ENCODE measurements at regions not wholly inside any gene's neighbourhood (a gene's known extent, or its start where the extent isn't known, plus 50 kb on each side); places are given as distances from the start of the nearest gene placed in this dataset.

- no peak overlapping the region for H2AFZ ChIP-seq (ENCODE audit: low read depth, low read length)
- H3K27me3 ChIP-seq (ENCODE audit: low read depth, low read length) = peaks cover 16% of the 10 kb centered on the region; the same call in 1 of the 2 replicates
- no peaks in the 10 kb centered on the region for H3K4me1 ChIP-seq (ENCODE audit: low read length)
- no peak for TF ChIP-seq EZH2phosphoT487 (IDR thresholded peaks at IDR 0.05; ENCODE audit: low read depth)
- TF ChIP-seq, protein P1, sequence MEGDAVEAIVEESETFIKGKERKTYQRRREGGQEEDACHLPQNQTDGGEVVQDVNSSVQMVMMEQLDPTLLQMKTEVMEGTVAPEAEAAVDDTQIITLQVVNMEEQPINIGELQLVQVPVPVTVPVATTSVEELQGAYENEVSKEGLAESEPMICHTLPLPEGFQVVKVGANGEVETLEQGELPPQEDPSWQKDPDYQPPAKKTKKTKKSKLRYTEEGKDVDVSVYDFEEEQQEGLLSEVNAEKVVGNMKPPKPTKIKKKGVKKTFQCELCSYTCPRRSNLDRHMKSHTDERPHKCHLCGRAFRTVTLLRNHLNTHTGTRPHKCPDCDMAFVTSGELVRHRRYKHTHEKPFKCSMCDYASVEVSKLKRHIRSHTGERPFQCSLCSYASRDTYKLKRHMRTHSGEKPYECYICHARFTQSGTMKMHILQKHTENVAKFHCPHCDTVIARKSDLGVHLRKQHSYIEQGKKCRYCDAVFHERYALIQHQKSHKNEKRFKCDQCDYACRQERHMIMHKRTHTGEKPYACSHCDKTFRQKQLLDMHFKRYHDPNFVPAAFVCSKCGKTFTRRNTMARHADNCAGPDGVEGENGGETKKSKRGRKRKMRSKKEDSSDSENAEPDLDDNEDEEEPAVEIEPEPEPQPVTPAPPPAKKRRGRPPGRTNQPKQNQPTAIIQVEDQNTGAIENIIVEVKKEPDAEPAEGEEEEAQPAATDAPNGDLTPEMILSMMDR (IDR thresholded peaks at IDR 0.05; ENCODE audit: low read depth, low read length) = no peak
- H3K27ac ChIP-seq (ENCODE audit: low read length) = no peak overlapping the region
- no peaks in the 10 kb centered on the region for H3K9me3 ChIP-seq (ENCODE audit: insufficient read depth, low read length)
- no peak overlapping the region for H3K4me2 ChIP-seq (ENCODE audit: low read length)
- H3K79me2 ChIP-seq (ENCODE audit: low read length) = no peaks in the 10 kb centered on the region
- H3K9ac ChIP-seq (ENCODE audit: low read length) = no peak overlapping the region
- H4K20me1 ChIP-seq (ENCODE audit: insufficient read depth, low read length) = no peaks in the 10 kb centered on the region
- H3K36me3 ChIP-seq (replicated peaks; ENCODE audit: low read depth, low read length) = no peaks in the 10 kb centered on the region
- H3K4me3 ChIP-seq (ENCODE audit: low read length) = no peak overlapping the region
Measured at GRCh38 chr21:41662161-41662560, 104.7 kb downstream of the RIPK4 start.

GRCh38 chr21:41660748-41661147 is 106.1 kb downstream of the RIPK4 start:
- Histone ChIP-seq H3K79me2 (ENCODE audit: low read length) (no peaks in the 10 kb centered on the region), H3K4me2 (ENCODE audit: low read length) (no peak overlapping the region), H3K9ac (ENCODE audit: low read length) (no peak overlapping the region), H2AFZ (ENCODE audit: low read depth, low read length) (no peak overlapping the region), H3K9me3 (ENCODE audit: insufficient read depth, low read length) (no peaks in the 10 kb centered on the region), H4K20me1 (ENCODE audit: insufficient read depth, low read length) (no peaks in the 10 kb centered on the region), H3K4me3 (ENCODE audit: low read length) (no peak overlapping the region), H3K27ac (ENCODE audit: low read length) (no peak overlapping the region), H3K4me1 (ENCODE audit: low read length) (no peaks in the 10 kb centered on the region), H3K27me3 (ENCODE audit: low read depth, low read length) (peaks cover 20% of the 10 kb centered on the region; the same call in 1 of the 2 replicates), H3K36me3 (replicated peaks; ENCODE audit: low read depth, low read length) (no peaks in the 10 kb centered on the region)
- TF ChIP-seq, protein P1 (IDR thresholded peaks at IDR 0.05; ENCODE audit: low read depth, low read length) = no peak
- TF ChIP-seq EZH2phosphoT487 (IDR thresholded peaks at IDR 0.05; ENCODE audit: low read depth) = no peak

GRCh38 chr21:41659791-41660560 is 106.9 kb downstream of the RIPK4 start:
- H3K4me1 ChIP-seq (ENCODE audit: low read length) = peaks cover 5% of the 10 kb centered on the region
- no peaks in the 10 kb centered on the region for H3K9me3 ChIP-seq (ENCODE audit: insufficient read depth, low read length)
- no peak overlapping the region for H3K4me3 ChIP-seq (ENCODE audit: low read length)
- H2AFZ ChIP-seq (ENCODE audit: low read depth, low read length) = no peak overlapping the region
- H4K20me1 ChIP-seq (ENCODE audit: insufficient read depth, low read length) = no peaks in the 10 kb centered on the region
- no peak for TF ChIP-seq EZH2phosphoT487 (IDR thresholded peaks at IDR 0.05; ENCODE audit: low read depth)
- TF ChIP-seq, protein P1 (IDR thresholded peaks at IDR 0.05; ENCODE audit: low read depth, low read length) = no peak
- H3K27me3 ChIP-seq (ENCODE audit: low read depth, low read length) = peaks cover 20% of the 10 kb centered on the region; the same call in 1 of the 2 replicates
- no peak overlapping the region for H3K4me2 ChIP-seq (ENCODE audit: low read length)
- no peaks in the 10 kb centered on the region for H3K36me3 ChIP-seq (replicated peaks; ENCODE audit: low read depth, low read length)
- H3K9ac ChIP-seq (ENCODE audit: low read length) = no peak overlapping the region
- no peaks in the 10 kb centered on the region for H3K79me2 ChIP-seq (ENCODE audit: low read length)
- H3K27ac ChIP-seq (ENCODE audit: low read length) = no peak overlapping the region

DNA sequence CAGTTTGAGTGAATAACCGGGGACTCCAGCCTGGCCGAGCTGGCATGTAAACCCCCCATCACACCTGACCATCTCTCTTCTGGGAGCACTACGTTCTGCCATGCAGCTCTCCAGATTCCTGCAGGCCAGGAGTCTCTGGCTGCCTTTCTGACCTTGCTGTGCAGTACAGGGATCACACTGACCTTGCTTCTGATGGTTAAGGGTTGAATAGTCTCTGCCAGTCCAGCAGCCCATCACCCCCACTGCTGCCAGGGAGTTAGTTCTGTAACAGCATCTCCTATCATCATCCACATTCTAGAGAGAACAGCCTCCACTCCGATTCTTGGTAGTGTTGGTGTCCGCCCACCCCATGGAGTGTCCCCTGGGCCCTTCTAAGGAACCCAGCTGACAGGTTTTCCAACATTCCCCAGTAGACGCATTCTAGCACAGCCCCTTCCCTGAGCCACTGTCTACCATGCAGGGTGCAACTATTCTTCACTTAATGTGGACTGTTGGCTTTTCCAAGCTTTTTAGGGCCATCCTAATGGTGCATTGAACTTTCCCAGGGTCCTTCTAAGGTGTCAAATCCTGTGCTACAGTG is 109.8 kb downstream of the RIPK4 start:
- Histone ChIP-seq H3K79me2 (ENCODE audit: low read length) (no peaks in the 10 kb centered on the region), H3K9ac (ENCODE audit: low read length) (no peak overlapping the region), H3K36me3 (replicated peaks; ENCODE audit: low read depth, low read length) (no peaks in the 10 kb centered on the region), H3K9me3 (ENCODE audit: insufficient read depth, low read length) (no peaks in the 10 kb centered on the region), H3K27ac (ENCODE audit: low read length) (no peak overlapping the region), H4K20me1 (ENCODE audit: insufficient read depth, low read length) (no peaks in the 10 kb centered on the region), H3K4me3 (ENCODE audit: low read length) (no peak overlapping the region), H3K4me1 (ENCODE audit: low read length) (peaks cover 5% of the 10 kb centered on the region), H3K4me2 (ENCODE audit: low read length) (no peak overlapping the region), H2AFZ (ENCODE audit: low read depth, low read length) (no peak overlapping the region), H3K27me3 (ENCODE audit: low read depth, low read length) (peaks cover 16% of the 10 kb centered on the region; the same call in 1 of the 2 replicates)
- TF ChIP-seq EZH2phosphoT487 (IDR thresholded peaks at IDR 0.05; ENCODE audit: low read depth) = no peak
